PC-3 (cell line): ENCODE measurements at regions not wholly inside any gene's neighbourhood (a gene's known extent, or its start where the extent isn't known, plus 50 kb on each side); places are given as distances from the start of the nearest gene placed in this dataset.

Experiments
- EZH2 ChIP-seq: fragments of 300-600 bp; sonication (generic); IDR thresholded peaks from one replicate; pipeline ENCODE4 v1.6.1; 2017; ENCODE audit warnings: antibody characterized with exemption, mild to moderate bottlenecking, low read length; ENCODE audit not compliant: unreplicated experiment
- TF ChIP-seq, protein P1 (sequence below): fragments of 300-600 bp; sonication (generic); conservative IDR thresholded peaks from 2 replicates; pipeline ENCODE4 v1.5.1; 2017; ENCODE audit warnings: antibody characterized with exemption, low read depth, mild to moderate bottlenecking, low read length

DNA sequence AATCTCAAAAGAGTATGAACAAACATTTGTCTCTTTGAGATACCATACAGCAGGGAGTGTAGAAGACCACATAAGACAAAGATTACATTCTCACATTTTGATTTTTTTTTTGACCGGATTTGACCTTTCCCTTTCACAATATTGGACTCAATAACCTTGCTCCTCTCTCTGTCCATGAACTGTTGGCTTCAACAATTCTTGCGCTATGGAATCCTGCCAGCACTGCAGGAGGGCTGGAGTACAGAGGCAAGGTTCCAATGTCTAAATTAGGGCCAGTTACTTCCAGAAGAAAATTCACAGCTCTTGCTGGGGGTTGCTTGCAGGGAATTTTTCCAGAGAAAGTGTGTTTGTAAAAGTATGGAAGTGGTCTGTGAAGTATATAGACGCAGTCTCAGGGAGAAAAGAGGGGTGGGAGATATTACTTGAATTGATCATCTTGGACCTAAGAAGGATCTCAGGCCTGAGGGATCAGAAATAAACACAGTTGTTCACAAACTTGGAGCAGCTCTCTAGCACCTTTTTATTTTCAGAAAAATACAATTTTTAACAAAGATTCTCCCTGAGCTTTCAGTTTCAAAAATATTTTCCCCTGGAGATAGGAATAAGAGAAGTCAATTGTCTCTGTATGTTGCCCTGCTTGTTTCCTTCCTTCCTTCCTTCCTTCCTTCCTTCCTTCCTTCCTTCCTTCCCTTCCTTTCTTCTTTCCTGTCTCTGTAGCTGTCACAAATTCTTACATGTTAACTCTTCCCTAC is 765.9 kb downstream of the BCKDHB start:
- TF ChIP-seq, protein P1, sequence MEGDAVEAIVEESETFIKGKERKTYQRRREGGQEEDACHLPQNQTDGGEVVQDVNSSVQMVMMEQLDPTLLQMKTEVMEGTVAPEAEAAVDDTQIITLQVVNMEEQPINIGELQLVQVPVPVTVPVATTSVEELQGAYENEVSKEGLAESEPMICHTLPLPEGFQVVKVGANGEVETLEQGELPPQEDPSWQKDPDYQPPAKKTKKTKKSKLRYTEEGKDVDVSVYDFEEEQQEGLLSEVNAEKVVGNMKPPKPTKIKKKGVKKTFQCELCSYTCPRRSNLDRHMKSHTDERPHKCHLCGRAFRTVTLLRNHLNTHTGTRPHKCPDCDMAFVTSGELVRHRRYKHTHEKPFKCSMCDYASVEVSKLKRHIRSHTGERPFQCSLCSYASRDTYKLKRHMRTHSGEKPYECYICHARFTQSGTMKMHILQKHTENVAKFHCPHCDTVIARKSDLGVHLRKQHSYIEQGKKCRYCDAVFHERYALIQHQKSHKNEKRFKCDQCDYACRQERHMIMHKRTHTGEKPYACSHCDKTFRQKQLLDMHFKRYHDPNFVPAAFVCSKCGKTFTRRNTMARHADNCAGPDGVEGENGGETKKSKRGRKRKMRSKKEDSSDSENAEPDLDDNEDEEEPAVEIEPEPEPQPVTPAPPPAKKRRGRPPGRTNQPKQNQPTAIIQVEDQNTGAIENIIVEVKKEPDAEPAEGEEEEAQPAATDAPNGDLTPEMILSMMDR: no peak
- no peak for TF ChIP-seq EZH2
